ENCODE measurements at regions not wholly inside any gene's neighbourhood (a gene's known extent, or its start where the extent isn't known, plus 50 kb on each side); places are given as distances from the start of the nearest gene placed in this dataset.

DNA sequence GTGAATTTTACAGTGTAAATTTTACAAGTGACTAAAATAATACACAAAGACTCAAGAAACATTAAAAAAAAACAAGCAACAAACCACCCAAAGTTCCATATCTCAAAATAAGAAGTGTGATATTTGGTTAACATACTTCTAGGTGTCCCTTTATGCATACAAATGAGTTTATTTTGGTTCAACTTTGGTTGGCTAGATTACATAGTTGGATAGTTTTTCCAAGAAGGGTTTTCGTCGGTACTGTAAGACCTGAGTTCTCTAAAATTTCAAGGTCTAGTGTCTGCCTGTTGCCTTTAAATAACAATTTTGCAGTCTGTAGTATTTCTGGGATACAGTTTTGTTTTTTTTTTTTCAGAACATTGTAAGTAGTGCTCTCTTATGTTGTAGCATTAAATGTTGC, 58.8 kb upstream of the JAK2 start:
- Mint-ChIP-seq H3K4me1 (peaks cover 16% of the 10 kb centered on the region), H3K27me3 (ENCODE audit: low read depth) (no peaks in the 10 kb centered on the region; the same call in 1 of the 2 replicates), H3K27ac (0 out of 2 replicates have a peak overlapping the region, but pooled peaks have one; percentile 24), H3K4me3 (no peak overlapping the region), H3K9me3 (peaks cover 18% of the 10 kb centered on the region), H3K36me3 (peaks cover 15% of the 10 kb centered on the region)
- TF ChIP-seq IRF2 (CRISPR knock-in tag; IDR thresholded peaks at IDR 0.05; ENCODE audit: borderline replicate concordance, low read depth) = no peak
- no peak for TF ChIP-seq CREB1 (CRISPR knock-in tag; IDR thresholded peaks at IDR 0.05)
- no peak for TF ChIP-seq ATF1 (CRISPR knock-in tag; IDR thresholded peaks at IDR 0.05)
- TF ChIP-seq PRRX2 (CRISPR knock-in tag; IDR thresholded peaks at IDR 0.05) = no peak
- TF ChIP-seq ZNF219 (CRISPR knock-in tag; IDR thresholded peaks at IDR 0.05; ENCODE audit: borderline replicate concordance) = no peak
- TF ChIP-seq, protein P1, sequence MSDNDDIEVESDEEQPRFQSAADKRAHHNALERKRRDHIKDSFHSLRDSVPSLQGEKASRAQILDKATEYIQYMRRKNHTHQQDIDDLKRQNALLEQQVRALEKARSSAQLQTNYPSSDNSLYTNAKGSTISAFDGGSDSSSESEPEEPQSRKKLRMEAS (CRISPR knock-in tag; IDR thresholded peaks at IDR 0.05) = no peak
- DNase-seq (ENCODE audit: low spot score) = no peak
- ChIA-PET POLR2A (no interaction called here), CTCF (no interaction called here)
- ATAC-seq = no peak

DNA sequence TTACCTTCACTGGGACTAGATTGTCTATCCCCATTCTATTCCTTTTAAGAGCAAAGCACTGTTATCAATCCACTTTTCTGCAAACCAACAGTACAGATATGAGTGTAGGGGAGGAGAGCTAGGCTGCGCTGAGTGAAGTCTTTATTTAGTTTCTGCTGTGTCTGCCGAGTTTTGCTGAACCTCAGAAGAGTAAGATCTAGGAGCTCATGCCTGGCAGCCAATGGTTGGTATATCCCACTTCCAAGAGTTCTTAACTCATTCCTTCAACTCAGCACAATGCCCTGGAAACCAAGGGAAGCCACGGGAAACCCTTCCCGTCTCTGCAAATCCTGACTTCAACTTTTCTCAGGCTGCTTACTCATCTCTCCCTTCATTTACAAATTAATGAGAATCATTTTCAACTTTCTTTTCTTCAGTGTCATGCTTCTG, 58.0 kb upstream of the JAK2 start:
- CTCF ChIA-PET = no interaction called here
- Mint-ChIP-seq H3K9me3 (peaks cover 10% of the 10 kb centered on the region), H3K27me3 (ENCODE audit: low read depth) (no peaks in the 10 kb centered on the region), H3K4me1 (peaks cover 16% of the 10 kb centered on the region), H3K4me3 (no peak overlapping the region), H3K27ac (peak overlapping the region; percentile 90), H3K36me3 (peaks cover 7% of the 10 kb centered on the region)
- TF ChIP-seq ESRRA (CRISPR knock-in tag; IDR thresholded peaks at IDR 0.05; ENCODE audit: borderline replicate concordance) (no peak), SP1 (CRISPR knock-in tag; conservative IDR thresholded peaks at IDR 0.05) (no peak), NR2C2 (CRISPR knock-in tag; IDR thresholded peaks at IDR 0.05) (no peak), MXD4 (CRISPR knock-in tag; IDR thresholded peaks at IDR 0.05; ENCODE audit: borderline replicate concordance) (no peak), ZNF423 (CRISPR knock-in tag; IDR thresholded peaks at IDR 0.05) (no peak), ZNF219 (CRISPR knock-in tag; IDR thresholded peaks at IDR 0.05; ENCODE audit: borderline replicate concordance) (no peak), FOXP1 (CRISPR knock-in tag; IDR thresholded peaks at IDR 0.05; ENCODE audit: borderline replicate concordance) (no peak), JAZF1 (CRISPR knock-in tag; IDR thresholded peaks at IDR 0.05) (no peak), ZNF263 (CRISPR knock-in tag; IDR thresholded peaks at IDR 0.05; ENCODE audit: low read depth) (no peak), SMAD4 (CRISPR knock-in tag; IDR thresholded peaks at IDR 0.05) (no peak)
- TF ChIP-seq, protein P2, sequence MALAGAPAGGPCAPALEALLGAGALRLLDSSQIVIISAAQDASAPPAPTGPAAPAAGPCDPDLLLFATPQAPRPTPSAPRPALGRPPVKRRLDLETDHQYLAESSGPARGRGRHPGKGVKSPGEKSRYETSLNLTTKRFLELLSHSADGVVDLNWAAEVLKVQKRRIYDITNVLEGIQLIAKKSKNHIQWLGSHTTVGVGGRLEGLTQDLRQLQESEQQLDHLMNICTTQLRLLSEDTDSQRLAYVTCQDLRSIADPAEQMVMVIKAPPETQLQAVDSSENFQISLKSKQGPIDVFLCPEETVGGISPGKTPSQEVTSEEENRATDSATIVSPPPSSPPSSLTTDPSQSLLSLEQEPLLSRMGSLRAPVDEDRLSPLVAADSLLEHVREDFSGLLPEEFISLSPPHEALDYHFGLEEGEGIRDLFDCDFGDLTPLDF (CRISPR knock-in tag; IDR thresholded peaks at IDR 0.05) = no peak
- TF ChIP-seq, protein P3, sequence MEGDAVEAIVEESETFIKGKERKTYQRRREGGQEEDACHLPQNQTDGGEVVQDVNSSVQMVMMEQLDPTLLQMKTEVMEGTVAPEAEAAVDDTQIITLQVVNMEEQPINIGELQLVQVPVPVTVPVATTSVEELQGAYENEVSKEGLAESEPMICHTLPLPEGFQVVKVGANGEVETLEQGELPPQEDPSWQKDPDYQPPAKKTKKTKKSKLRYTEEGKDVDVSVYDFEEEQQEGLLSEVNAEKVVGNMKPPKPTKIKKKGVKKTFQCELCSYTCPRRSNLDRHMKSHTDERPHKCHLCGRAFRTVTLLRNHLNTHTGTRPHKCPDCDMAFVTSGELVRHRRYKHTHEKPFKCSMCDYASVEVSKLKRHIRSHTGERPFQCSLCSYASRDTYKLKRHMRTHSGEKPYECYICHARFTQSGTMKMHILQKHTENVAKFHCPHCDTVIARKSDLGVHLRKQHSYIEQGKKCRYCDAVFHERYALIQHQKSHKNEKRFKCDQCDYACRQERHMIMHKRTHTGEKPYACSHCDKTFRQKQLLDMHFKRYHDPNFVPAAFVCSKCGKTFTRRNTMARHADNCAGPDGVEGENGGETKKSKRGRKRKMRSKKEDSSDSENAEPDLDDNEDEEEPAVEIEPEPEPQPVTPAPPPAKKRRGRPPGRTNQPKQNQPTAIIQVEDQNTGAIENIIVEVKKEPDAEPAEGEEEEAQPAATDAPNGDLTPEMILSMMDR (IDR thresholded peaks at IDR 0.05) = no peak
- no peak for DNase-seq (ENCODE audit: low spot score)
- POLR2A ChIA-PET = no interaction called here
- ATAC-seq = peak; percentile 87

DNA sequence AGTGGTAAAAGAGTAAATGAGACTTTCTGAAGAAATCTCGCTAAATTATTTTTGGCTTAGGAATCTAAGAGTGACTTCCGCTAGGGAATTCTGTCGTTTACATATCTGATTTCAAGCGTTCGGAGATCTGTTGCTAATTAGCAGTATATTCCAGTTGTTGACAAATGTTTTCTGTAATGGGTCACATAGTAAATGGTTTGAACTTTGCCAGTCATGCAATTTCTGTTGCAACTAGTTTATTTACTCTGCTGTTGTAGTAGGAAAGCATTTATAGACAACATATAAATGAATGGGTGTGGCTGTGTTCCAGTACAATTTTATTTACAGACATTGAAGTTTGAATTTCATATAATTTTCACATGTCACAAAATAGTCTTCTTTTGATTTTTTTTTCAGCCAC, 57.4 kb upstream of the JAK2 start:
- Mint-ChIP-seq H3K27ac (peak overlapping the region; percentile 90; the same call in 1 of the 2 replicates), H3K4me3 (no peak overlapping the region), H3K27me3 (ENCODE audit: low read depth) (no peaks in the 10 kb centered on the region), H3K36me3 (0 out of 2 replicates have a peak, but pooled peaks cover 2% of the 10 kb centered on the region), H3K9me3 (peaks cover 5% of the 10 kb centered on the region), H3K4me1 (peaks cover 16% of the 10 kb centered on the region)
- ATAC-seq (no peak), DNase-seq (ENCODE audit: low spot score) (no peak)
- TF ChIP-seq, protein P4, sequence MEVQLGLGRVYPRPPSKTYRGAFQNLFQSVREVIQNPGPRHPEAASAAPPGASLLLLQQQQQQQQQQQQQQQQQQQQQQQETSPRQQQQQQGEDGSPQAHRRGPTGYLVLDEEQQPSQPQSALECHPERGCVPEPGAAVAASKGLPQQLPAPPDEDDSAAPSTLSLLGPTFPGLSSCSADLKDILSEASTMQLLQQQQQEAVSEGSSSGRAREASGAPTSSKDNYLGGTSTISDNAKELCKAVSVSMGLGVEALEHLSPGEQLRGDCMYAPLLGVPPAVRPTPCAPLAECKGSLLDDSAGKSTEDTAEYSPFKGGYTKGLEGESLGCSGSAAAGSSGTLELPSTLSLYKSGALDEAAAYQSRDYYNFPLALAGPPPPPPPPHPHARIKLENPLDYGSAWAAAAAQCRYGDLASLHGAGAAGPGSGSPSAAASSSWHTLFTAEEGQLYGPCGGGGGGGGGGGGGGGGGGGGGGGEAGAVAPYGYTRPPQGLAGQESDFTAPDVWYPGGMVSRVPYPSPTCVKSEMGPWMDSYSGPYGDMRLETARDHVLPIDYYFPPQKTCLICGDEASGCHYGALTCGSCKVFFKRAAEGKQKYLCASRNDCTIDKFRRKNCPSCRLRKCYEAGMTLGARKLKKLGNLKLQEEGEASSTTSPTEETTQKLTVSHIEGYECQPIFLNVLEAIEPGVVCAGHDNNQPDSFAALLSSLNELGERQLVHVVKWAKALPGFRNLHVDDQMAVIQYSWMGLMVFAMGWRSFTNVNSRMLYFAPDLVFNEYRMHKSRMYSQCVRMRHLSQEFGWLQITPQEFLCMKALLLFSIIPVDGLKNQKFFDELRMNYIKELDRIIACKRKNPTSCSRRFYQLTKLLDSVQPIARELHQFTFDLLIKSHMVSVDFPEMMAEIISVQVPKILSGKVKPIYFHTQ (CRISPR knock-in tag; IDR thresholded peaks at IDR 0.05) = no peak
- no peak for TF ChIP-seq NFYB (CRISPR knock-in tag; conservative IDR thresholded peaks at IDR 0.05; ENCODE audit: low read depth)
- TF ChIP-seq, protein P5, sequence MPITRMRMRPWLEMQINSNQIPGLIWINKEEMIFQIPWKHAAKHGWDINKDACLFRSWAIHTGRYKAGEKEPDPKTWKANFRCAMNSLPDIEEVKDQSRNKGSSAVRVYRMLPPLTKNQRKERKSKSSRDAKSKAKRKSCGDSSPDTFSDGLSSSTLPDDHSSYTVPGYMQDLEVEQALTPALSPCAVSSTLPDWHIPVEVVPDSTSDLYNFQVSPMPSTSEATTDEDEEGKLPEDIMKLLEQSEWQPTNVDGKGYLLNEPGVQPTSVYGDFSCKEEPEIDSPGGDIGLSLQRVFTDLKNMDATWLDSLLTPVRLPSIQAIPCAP (CRISPR knock-in tag; IDR thresholded peaks at IDR 0.05) = no peak
- ChIA-PET POLR2A (no interaction called here), CTCF (no interaction called here)
